EL (cell line): ENCODE measurements at regions not wholly inside any gene's neighbourhood (a gene's known extent, or its start where the extent isn't known, plus 50 kb on each side); places are given as distances from the start of the nearest gene placed in this dataset.
A peak's percentile ranks its signal among the peaks of the same experiment; 100 is the strongest.

Experiments
- DNase-seq: peaks from one replicate; pipeline ENCODE4 v3.0.0-alpha.2; 2016

DNA sequence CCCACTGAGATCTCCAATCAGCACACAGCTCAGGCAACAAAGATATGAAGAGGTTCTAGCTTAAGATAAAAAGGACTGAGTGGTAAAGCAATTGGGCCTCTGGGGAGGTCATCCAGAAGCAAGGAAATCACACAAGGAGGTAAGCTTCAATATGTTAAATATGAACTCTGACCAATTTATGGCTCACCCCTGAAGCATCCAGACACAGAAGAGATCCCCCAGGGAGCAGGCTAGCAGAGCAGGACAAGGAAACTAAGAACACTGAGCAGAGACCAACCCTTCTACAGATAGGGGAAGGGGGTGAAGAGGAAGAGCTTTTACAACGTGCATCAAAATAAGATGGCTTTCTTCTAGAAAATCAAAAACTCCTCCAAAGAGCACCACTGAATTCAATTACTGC, 616.2 kb downstream of the DNAH5 start:
- DNase-seq = no peak

DNA sequence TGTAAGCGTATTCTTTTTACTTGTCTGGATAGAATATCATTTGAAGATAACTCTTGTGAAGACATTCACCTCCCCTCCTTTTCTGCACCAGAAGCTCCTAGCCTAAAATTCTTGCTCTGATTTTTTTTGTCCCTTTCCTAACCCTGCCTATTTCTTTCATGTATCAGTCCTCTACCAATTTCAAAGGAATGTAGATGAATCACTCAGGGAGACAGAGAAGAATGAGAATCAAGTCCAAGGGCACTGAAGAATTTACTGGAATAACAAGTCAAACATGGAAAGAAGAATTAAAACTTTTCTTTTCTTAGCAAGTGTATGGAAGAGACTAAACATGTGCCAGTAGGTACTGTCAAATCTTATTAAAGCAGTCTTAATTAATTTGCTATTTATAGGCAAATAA, 618.7 kb downstream of the DNAH5 start:
- peak; percentile 0 for DNase-seq

DNA sequence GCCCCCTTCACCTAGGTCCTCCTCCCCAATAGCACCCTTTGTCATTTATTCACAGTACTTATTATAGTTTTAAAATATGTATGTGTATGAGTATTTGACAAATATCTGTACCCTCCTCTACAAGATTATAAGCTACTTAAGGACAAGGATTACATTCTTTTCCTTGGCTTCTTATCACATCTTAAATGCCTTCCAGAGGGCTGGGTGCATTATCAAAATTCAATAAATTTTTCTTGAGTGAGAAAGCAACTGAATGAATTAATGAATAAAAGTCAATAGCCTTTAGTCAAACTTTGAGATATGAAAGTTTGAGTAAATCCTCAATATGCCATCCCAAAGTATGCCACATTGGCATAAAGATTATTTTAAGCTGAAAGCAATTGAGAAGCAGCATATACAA, 621.7 kb downstream of the DNAH5 start:
- DNase-seq = no peak

DNA sequence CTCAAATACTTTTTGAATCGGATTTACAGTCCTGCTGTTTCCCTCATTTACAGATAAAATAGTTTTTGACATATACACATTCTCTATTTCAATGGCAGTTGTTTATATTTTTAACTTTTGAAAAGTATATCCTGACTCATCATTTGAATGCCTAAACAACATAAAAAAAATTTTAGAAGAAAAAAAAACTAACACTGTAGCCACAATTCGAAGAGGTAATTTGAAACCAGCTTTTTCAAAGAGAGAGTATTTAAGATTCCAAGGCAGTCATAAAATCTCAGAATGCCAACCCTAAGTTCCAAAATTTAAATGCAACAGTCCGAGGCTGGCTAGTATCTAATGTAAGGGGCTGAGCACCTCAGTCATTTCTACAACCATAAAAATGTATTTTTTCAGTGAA, 626.8 kb downstream of the DNAH5 start:
- no peak for DNase-seq

DNA sequence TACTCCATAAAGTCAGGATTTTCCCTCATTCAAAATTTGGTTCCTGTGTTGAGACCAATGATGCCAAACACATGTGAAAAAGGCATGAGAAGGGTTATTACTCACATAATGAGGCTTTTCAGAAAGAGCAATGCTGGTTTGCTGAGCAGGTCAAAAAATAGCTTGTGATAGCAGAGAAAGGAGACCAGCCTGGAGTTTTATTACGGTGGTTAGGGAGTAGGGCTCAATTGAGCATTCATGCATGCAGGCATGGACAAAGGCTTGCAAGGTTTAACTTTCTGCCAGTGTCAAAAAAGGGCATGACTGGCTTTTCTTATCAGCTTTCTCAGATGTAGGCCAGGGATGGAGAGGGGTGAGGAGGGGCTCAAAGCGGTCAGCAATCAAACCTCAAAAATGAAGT, 628.3 kb downstream of the DNAH5 start:
- no peak for DNase-seq

DNA sequence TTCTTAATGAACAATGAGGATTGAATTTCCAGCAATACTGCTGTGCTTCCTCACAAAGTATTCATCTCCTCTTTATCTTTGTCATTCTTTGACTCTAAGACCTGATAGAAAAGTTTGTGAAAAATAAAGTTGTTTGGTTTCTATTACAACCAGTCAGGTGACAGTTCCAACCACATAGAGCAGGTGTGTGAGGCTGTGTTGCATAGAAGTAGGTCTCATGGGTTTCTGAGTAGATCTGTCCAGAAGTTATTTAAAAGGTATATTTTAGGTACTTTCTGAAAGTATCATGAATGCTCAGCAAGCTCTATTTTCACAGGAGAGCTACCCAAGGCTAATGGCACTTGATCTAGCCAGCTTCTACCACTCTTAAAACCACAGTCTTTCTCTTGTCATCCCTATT, 637.0 kb downstream of the DNAH5 start:
- no peak for DNase-seq

DNA sequence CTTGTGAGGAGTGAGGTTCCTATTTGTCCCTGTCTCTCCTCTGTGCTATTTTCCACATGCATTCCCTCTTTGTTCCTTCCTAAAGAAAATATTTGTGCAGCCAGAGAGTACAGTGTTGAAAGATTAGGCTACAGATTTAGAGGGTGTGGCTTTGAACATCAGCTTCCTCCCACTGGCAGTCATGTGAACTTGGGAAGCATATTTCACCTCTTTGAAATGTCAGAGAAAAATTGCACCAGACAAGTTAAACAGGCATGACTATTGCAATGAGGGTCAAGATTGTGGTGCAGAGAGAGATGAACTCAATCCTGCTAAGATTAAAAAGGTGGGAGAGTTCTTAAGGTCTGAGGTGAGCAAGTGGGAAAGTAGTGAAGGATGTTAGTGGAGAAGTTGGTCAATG, 641.0 kb downstream of the DNAH5 start:
- no peak for DNase-seq

DNA sequence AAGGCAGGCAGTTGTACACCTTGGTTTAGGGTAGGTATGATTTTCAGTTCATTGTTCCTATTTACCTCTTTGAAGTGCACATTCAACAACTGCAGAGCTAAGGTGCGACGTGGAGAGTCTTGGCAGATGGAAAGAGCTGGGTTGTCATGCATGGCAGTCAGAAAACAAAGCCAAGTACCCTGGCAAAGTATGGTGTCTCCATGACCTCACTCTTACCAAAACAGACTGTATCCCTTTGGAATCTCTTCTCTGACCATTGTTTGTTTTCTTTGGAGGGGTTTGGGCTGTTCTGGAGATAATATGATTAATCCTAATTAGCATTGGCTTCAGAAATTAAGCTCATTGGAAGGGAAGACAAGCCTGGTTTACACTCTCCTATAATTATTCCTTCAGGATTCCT, 665.7 kb downstream of the DNAH5 start:
- no peak for DNase-seq

DNA sequence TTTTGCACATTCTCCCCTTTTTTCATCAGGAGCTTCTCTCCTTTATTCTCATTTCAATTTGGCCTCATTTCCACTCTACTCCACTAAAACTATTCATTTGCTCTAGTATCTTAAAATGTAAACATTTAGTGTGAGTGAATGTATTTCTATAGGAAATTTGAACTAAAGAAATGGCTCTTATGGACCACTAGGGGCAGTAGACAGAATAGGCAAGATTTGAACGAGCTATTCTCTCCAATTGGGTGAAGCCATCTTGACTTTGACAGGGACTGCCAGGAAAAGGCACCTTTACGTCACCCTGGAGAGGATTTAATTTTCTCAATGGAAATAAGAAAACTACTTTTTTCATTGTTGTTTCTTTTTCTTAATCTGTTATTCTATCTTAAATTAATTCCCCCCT, 666.3 kb downstream of the DNAH5 start:
- no peak for DNase-seq

DNA sequence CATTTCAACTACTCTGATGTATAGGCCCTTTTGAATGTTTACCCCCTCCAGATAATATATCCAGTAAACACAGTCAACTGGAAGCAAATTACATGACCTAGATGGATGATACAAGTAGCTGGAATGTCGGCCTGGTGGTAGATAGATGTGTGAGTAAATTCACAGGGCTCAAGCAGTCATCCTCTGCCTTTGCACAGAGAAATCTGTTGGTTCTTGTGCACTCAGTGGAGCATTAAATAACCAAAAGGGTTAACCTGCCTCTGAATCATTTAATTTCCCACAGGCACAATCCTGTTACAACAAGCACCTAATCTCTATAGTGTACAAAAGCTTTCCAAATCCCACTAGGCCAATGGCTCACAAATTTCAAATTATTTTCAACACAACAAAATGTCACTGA, 668.3 kb downstream of the DNAH5 start:
- DNase-seq = no peak

DNA sequence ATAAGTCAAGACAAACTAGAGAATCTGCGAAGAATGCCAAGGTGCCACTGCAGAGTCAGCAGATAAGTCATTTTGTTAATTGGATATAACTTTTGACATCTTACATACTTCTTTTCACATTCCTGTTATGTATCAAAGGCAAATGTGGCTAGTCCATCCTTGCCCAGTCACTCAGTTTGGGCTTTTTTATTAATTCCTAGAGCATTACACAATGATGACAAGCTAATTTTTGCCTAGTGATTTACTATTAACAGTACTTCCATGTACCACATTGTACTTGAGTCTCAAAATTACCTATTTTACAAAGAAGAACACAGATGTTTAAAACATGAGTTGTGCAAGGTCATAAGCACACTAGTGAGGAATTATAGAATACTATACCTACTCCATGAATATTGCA, 680.8 kb downstream of the DNAH5 start:
- DNase-seq = no peak

DNA sequence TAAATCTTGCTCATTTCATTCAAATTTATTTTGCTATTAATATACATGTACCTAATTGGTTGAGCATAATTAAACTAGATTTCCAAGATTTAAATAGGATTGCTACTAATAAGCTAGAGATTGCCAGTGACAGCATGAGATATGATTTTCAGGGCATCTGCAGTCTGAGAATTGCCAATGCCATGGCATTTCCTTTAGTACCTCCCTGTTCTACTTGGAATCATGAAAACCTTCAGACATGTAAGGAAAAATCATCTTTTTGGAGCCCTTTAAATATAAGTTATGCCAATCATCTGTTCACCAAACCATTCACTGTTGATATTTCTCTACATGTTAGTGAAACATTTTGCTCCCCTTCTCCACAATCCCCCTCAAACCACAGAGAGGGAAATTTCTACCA, 691.4 kb downstream of the DNAH5 start:
- DNase-seq = no peak

DNA sequence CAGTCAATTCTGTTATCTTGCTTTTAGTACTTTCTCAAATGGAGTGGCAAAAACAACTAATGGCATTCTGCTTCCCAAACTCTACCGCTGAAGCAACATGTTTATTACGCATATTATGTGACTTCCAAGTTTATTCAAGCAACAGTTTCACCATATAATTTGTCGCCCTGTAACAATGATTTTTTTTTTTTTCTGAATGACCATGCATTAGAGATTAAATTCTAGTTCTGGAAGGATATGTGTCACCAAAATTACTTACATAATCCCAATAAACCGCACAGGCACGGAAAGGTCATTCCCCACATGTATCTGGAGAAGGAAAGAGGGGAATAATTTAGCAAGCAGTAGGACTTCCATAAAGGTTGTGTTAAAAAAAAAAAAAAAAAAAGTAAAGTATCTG, 691.8 kb downstream of the DNAH5 start:
- no peak for DNase-seq

DNA sequence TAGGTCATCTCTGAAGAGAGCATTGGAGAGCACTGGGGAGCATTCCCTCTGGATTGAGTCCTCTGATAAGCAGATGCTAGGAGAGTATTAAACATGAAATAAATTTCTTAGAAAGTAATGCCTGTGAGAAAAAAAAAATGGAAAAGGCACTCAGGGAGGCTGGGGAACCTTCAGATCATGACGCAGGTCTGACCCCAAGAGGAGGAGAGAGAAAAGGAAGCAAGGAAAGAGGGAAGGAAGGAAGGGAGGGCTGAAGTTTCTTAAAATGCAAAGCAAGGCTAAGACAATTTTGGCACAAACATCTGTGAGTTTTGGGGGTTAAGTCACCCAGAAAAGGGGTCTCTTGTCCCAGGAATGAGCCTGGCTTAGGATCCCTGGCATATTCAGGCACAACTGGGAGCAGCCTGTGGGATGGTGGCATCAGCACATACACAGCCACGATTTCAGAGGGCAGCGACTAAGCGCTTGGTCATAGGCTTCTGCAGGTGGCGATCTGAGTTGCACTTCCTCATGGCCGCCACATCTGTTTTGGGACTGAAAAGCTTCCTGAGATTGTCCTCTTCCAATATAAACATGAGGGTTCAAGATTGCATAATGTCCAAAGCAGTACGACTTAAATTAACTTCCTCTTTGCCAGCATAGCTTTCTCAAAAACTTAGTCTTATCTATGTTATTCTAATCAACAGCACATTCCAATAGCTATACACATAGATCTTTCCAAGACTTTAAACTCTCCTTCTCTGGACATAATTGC, 692.7 kb downstream of the DNAH5 start:
- DNase-seq = no peak

DNA sequence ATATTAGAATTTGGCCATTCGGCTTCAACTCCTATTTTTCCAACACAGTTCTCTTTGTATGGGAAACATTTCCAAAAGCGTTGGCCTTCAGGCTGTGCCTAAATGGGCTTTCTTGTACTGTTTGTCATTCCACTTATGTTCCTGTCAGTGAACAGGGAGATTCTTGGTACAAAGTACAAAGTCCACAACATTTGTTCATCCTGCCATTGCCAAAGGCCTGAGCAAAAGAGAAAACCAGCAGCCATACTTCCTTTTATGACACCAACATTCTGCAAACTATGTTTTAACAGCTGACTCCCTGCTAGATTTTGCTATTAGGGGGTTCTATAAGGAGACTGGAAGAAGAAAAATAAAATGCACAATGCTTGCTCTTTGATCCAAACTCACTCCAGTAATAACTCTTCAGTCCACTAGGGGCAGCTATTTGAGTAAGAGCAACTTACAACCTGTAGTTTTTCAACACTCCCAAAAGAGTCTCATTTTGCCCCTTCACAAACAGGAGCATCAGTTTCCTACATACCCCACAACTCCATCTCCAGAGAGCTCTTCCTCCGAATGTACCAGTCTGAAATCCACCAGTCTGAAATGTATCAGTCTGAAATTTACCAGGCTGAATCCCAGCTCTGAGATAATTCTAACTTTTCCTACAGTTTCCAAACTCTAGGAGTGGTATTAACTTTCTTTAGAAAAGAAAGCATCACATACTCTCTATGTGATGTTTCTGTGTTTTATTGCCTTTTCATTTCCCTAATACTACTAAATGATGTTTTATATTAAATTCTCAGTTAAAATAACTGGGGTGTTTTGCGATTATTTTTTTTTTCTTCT, 693.8 kb downstream of the DNAH5 start:
- peak; percentile 2 for DNase-seq

DNA sequence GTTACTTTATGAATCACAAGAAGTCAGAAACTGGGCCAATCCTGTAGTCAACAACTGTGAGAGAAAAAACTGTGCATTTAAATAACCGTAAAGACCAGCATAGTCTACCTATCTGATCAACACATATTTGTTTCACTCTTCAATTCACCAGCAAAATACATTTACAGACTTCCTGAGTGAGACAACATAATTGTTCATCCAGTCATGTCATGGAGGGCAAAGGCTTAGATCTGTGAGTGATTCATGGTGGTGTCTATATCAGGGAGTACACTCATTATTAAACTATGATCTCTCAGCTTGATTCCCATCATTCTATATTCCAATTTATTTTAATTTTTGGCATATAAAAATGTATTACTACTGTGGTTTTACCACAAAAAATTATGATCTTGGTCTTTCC, 694.6 kb downstream of the DNAH5 start:
- DNase-seq = no peak

DNA sequence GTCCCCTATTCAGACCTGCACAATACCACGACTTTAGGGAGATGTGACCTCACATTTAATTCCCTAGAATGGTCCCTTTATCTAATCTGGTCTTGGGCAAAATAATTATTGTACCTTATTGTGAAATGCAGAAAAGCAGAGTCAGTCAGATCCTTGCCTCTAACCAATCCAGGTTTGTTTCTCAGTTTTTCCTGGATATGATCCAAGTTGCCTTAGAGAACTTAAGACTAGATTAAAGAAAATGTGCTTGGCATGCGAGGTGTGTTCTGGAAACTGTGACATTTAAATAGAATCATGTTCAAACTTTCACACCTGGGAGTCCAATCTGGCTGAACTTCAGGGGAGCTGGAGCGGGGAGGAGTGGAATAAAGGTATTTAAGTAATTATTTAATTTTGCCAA, 696.2 kb downstream of the DNAH5 start:
- no peak for DNase-seq

DNA sequence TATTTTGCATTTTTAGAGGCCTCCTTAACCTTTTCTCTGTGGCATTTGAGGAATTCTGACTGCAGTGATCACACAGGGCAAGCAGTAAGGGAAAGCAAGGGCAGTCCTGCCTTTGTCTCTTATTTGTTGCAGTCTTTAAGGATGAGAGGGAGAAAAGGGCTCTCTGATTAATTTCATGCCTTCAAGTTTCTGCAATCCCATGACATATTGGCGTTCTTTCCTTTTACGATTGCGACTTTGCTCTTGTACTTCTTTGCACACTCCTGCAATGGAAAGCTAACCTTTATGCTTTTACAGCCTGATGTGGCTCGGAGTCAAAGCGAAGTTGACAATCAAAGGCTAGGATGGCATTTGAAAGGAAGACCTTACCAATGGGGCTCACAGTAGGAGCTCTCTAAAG, 698.4 kb downstream of the DNAH5 start:
- DNase-seq = no peak

DNA sequence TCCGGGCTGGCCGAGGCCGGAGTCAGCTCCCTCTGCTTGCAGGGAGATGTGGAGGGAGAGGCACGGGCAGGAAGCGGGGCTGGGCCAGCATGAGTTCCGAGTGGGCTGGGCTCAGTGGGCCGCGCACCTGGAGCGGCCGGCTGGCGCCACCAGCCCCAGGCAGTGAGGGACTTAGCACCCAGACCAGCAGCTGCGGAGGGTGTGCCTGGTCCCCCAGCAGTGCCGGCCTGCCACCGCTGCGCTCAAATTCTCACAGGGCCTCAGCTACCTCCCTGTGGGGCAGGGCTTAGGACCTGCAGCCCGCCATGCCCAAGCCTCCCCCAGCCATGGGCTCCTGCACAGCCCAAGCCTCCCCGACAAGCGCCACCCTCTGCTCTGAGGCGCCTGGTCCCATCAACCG, 700.3 kb downstream of the DNAH5 start:
- DNase-seq = no peak

DNA sequence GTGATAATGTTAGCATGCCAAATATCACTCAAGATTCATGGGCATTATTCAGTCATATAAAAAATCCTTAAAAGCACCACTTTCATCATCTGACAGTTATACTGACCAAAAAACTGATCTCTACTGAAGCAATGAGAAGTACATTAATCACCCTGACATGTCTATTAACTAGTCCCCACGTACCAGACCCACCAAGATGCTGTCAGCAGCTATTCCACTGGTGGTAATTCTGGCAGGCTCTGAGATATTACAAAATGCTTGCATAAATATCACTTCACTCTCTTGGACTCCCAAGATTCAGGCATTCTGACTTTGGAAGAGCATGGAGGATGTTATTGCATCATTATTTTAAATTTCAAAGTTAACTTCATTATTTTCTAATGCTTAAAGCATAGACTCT, 717.0 kb downstream of the DNAH5 start:
- DNase-seq = no peak

DNA sequence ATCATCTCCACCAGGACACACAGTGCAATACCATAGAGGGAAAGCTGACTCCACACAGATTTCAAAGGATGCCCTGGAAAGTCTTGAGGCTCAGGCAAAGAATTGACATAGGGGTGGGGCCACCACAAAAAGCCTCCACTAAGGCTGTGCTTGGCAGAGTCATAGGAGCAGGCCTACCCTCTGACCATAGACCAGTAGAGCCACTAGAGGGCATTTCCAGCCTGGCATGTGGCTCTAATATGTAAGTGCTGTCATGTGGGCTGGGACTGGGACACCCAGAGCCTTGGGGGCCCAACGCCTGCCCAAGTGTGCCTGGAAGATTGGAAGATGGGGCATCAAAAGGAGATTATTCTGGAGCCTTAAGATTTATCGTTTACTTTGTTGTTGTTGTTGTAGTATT, 726.0 kb downstream of the DNAH5 start:
- peak; percentile 4 for DNase-seq

DNA sequence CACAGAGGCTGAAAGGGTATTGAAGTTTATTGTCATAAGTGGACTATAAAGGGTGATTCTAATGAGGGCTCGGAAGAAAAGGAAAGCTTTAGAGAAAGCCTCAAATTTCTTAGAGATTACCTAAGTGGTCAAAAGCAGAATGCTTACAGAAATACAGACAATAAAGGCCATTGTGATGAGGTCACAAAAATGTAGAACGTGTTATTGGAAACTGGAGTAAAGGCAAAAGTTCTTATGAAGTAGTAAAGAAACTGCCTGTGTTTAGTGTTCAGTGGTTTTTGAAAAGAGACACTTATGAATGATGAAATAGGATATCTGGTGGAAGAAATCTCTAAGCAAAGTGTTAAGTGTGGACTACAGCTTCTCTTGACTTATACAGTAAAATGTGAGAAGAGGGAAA, 726.9 kb downstream of the DNAH5 start:
- no peak for DNase-seq

DNA sequence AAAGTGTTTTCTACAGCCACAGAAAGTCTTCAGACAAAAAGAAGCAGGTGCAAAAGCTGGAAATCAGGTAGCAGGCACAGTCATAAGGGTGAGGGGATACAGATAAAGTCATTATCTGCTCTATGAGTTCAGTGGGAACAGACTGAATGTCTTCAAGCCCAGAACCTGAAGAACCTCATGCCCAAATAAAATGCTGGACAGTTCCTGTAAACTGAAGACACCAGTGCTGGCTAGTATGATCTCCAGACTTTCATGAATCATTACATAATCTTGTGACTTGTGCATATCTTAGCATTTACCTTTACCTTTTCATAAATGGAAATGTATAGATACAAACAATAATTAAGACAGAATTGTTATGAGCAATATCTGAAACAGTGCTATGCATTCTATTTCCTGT, 728.7 kb downstream of the DNAH5 start:
- DNase-seq = no peak

DNA sequence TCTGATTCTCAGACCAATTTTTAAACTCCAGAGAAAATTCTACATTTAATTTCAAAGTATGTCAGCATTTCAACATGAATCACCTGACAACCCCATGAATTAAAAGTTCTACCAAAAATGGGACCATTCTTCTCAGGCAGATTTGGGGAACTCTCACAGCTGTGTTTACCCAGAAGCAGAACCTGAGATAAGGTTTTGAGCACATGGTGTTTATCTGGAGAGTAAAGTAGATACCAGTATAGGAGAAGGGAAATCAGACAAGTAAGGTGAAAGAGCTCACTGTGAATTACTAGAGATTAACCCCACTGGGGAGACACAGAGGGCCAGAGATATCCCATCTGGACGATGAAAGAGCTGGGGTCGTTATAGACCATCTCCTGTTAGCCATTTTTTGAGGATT, 729.1 kb downstream of the DNAH5 start:
- no peak for DNase-seq

DNA sequence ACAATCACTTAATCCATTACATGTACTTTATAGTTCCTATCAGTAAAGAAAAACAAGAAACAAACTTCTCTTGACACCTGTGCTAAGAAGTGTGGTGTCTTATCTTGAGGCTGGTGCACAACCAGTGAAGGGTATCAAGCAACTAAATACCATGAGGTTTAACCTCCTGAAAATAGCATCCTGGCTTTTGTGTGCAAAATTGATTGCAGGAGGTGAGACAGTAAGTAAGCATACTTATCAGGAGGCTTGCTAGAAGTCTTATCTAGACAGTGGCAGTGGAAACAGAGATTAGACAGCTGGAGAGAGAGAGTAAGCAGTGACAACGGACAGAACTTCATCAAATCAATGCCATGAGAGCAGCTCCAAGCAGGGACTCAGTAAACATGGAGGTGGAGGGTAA, 730.3 kb downstream of the DNAH5 start:
- no peak for DNase-seq
